Astrocyte (in vitro differentiated cells and primary cell): ENCODE measurements at regions not wholly inside any gene's neighbourhood (a gene's known extent, or its start where the extent isn't known, plus 50 kb on each side); places are given as distances from the start of the nearest gene placed in this dataset.

Source experiments
- EZH2 ChIP-seq: IDR thresholded peaks from 2 replicates; pipeline ENCODE4 v1.6.1; 2012; ENCODE audit warnings: mild to moderate bottlenecking, low read length, inconsistent platforms; ENCODE audit not compliant: insufficient read depth
- TF ChIP-seq, protein P1 (sequence below): IDR thresholded peaks from 2 replicates; pipeline ENCODE4 v1.5.1; 2011; ENCODE audit warnings: low read depth, mild to moderate bottlenecking, inconsistent platforms, low read length, moderate library complexity; ENCODE audit not compliant: insufficient read depth

- TF ChIP-seq, protein P1, sequence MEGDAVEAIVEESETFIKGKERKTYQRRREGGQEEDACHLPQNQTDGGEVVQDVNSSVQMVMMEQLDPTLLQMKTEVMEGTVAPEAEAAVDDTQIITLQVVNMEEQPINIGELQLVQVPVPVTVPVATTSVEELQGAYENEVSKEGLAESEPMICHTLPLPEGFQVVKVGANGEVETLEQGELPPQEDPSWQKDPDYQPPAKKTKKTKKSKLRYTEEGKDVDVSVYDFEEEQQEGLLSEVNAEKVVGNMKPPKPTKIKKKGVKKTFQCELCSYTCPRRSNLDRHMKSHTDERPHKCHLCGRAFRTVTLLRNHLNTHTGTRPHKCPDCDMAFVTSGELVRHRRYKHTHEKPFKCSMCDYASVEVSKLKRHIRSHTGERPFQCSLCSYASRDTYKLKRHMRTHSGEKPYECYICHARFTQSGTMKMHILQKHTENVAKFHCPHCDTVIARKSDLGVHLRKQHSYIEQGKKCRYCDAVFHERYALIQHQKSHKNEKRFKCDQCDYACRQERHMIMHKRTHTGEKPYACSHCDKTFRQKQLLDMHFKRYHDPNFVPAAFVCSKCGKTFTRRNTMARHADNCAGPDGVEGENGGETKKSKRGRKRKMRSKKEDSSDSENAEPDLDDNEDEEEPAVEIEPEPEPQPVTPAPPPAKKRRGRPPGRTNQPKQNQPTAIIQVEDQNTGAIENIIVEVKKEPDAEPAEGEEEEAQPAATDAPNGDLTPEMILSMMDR: no peak
- no peak for TF ChIP-seq EZH2
These were observed 96.8 kb downstream of the TENT5C start for GRCh38 chr1:117702654-117703053.
